Naive thymus-derived CD4-positive, alpha-beta T cell (primary cell): ENCODE measurements at regions not wholly inside any gene's neighbourhood (a gene's known extent, or its start where the extent isn't known, plus 50 kb on each side); places are given as distances from the start of the nearest gene placed in this dataset.

Experiments used
- ATAC-seq: fragments of 150-1000 bp; cut with Tn5 transposase; 2 replicates; pipeline ENCODE4 v1.10.0; 2021; ENCODE audit warnings: mild to moderate bottlenecking, moderate library complexity
- CTCF ChIA-PET: fragments of 350-600 bp; sonication (Branson Sonifier 250); formaldehyde crosslinking; loops from one replicate; lab custom pipeline; 2021; ENCODE audit warnings: antibody characterized with exemption; lab: Charles Lee
- POLR2A ChIA-PET: fragments of 350-600 bp; sonication (Branson Sonifier 250); formaldehyde crosslinking; loops from one replicate; lab custom pipeline; 2021; ENCODE audit warnings: antibody characterized with exemption, inconsistent platforms; lab: Charles Lee
- DNase-seq, 9 donors: peaks; one replicate each; pipeline versions ENCODE4 v3.0.0 to v3.0.0-alpha.2; 2020 to 2022; ENCODE audit warnings: mixed read lengths in 1 of 9
- H3K27ac ChIP-seq: one replicate; pipeline ENCODE4 v1.7.0; 2013; ENCODE audit warnings: mild to moderate bottlenecking, low read depth, low read length, moderate library complexity
- H3K27me3 ChIP-seq, 2 donors: one replicate each; pipeline ENCODE4 v1.7.0; 2013; ENCODE audit warnings: low read length in 2 of 2, mild to moderate bottlenecking in 2 of 2, moderate library complexity in 2 of 2; ENCODE audit not compliant: control insufficient read depth in 2 of 2, insufficient read depth in 2 of 2
- H3K36me3 ChIP-seq, 3 experiments: 1 replicate in 2 of 3; 2 replicates in 1 of 3; pipeline ENCODE4 v1.7.0; 2013; ENCODE audit warnings: low read length in 3 of 3, mild to moderate bottlenecking in 3 of 3, moderate library complexity in 1 of 3; ENCODE audit not compliant: insufficient read depth in 3 of 3, control insufficient read depth in 2 of 3
- H3K4me1 ChIP-seq, 2 donors: one replicate each; pipeline ENCODE4 v1.7.0; 2013; ENCODE audit warnings: low read length in 2 of 2, mild to moderate bottlenecking in 2 of 2, moderate library complexity in 1 of 2; ENCODE audit not compliant: control insufficient read depth in 2 of 2, insufficient read depth in 2 of 2
- H3K4me3 ChIP-seq: 2 replicates; pipeline ENCODE4 v1.7.0; 2013; ENCODE audit warnings: mild to moderate bottlenecking, low read length
- H3K9me3 ChIP-seq, 3 experiments: 1 replicate in 2 of 3; 2 replicates in 1 of 3; pipeline ENCODE4 v1.7.0; 2013; ENCODE audit warnings: low read length in 3 of 3; ENCODE audit not compliant: control insufficient read depth in 2 of 3
- H3K27ac Mint-ChIP-seq, 9 donors: one replicate each; pipeline ENCODE4 v1.8.0; 2020 to 2022; ENCODE audit warnings: mixed read lengths in 9 of 9, mild to moderate bottlenecking in 8 of 9, moderate library complexity in 5 of 9, inconsistent platforms in 2 of 9
- H3K27me3 Mint-ChIP-seq, 5 donors: one replicate each; pipeline ENCODE4 v1.8.0; 2021 to 2022; ENCODE audit warnings: mixed read lengths in 5 of 5, mild to moderate bottlenecking in 1 of 5
- H3K36me3 Mint-ChIP-seq, 5 donors: one replicate each; pipeline ENCODE4 v1.8.0; 2020 to 2022; ENCODE audit warnings: mixed read lengths in 5 of 5, mild to moderate bottlenecking in 3 of 5, inconsistent platforms in 1 of 5
- H3K4me1 Mint-ChIP-seq, 7 donors: one replicate each; pipeline ENCODE4 v1.8.0; 2020 to 2022; ENCODE audit warnings: mixed read lengths in 7 of 7, mild to moderate bottlenecking in 3 of 7, inconsistent platforms in 1 of 7
- H3K4me3 Mint-ChIP-seq, 10 donors: one replicate each; pipeline ENCODE4 v1.8.0; 2020 to 2022; ENCODE audit warnings: mild to moderate bottlenecking in 10 of 10, mixed read lengths in 10 of 10, moderate library complexity in 6 of 10, inconsistent platforms in 2 of 10
- H3K9me3 Mint-ChIP-seq, 11 donors: one replicate each; pipeline ENCODE4 v1.8.0; 2020 to 2022; ENCODE audit warnings: mixed read lengths in 11 of 11, mild to moderate bottlenecking in 4 of 11, inconsistent platforms in 1 of 11, moderate library complexity in 1 of 11
- intact Hi-C, 2 donors: fragments of 100-400 bp; cut with micrococcal nuclease; formaldehyde crosslinking; loops; one replicate each; pipeline ENCODE4 v1.15.1; 2023

DNA sequence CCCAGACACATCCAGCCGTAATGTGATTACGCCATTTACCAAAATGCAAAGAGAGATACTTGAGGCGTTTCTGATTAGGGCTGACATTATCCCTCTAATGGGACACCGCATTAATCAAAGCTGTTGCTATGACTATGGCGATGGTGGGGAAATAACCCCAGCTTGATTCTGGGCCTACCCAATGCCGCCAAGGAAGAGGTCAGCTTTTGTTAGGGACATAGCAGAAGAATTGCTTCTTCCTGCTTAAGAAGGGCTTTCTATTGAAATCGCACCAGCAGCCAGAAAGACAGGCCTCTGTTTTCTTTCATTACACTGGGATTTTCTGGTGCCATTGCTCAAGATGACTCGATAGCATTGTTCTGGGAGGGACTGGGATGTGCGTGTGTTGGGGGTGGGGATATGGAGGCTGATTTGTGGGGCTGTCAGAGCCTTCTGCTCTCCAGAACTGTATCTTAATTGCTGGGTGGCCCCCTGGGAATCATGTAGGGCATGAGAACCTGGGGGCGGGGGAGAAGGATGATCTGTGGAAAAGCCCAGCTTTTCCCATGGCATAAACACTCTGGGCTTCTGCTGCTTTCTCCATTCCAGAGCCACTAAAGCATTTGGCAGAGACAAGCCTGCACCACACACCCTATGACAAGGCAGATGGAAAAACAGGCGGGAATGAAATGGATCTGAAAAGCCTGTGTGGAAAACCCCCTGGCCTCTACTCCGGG lies 106.5 kb upstream of the RAD23B start:
- Mint-ChIP-seq H3K36me3 (peaks cover 0 to 4% (median 0%) of the 10 kb centered on the region in 5 donors), H3K27me3 (peaks cover 6 to 27% (median 20%) of the 10 kb centered on the region in 5 donors), H3K4me1 (peaks cover 0 to 22% (median 0%) of the 10 kb centered on the region in 7 donors), H3K4me3 (no peak overlapping the region), H3K27ac (no peak overlapping the region), H3K9me3 (peaks cover 0 to 6% (median 3%) of the 10 kb centered on the region in 11 donors)
- Histone ChIP-seq H3K36me3 (no peaks in the 10 kb centered on the region), H3K27me3 (no peaks in the 10 kb centered on the region), H3K27ac (no peak overlapping the region), H3K9me3 (peaks cover 0 to under 1% (median 0%) of the 10 kb centered on the region in 3 experiments), H3K4me3 (no peak overlapping the region), H3K4me1 (no peaks in the 10 kb centered on the region)
- CTCF ChIA-PET: no interaction called here
- POLR2A ChIA-PET: no interaction called here
- DNase-seq (no peak), ATAC-seq (no peak)
- intact Hi-C loops: no loop called here

DNA sequence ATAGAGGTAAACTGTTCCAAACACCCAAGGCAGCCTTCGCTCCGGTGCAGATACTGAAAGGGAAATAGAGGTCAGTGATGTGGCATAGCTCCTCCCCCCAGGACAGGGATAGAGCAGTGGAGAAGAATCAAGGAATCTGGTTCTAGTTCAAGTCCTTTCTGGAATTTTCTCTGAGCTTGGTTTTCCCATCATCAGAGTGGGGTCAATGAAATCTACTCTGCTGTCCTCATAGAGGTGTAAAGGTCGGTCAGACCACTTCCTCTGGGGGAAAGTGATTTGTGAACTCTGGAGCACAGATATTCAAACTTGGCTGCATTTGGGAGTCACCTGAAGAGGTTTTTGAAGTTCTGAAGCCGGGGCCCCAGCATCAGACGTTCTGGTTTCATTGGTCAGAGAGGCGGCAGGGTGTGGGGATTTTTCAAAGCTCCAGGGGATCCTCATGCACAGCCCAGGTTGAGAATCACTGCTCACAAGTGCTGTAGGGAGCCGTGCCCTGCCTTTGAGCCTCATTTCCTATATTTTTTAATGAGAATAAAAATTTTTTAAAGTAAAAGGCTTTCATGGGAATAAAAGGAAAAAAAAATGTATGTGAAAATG lies 105.7 kb upstream of the RAD23B start:
- peaks cover 9 to 34% (median 20%) of the 10 kb centered on the region in 5 donors for H3K27me3 Mint-ChIP-seq
- H3K36me3 Mint-ChIP-seq: peaks cover 0 to 4% (median 0%) of the 10 kb centered on the region in 5 donors
- Histone ChIP-seq H3K36me3 (no peaks in the 10 kb centered on the region), H3K27ac (no peak overlapping the region), H3K4me3 (no peak overlapping the region), H3K9me3 (peaks cover 0 to 7% (median 0%) of the 10 kb centered on the region in 3 experiments), H3K27me3 (no peaks in the 10 kb centered on the region), H3K4me1 (no peaks in the 10 kb centered on the region)
- DNase-seq (no peak), ATAC-seq (no peak)
- CTCF ChIA-PET: interaction anchor here (1.0 kb wide), 1 partner anchor 8 kb away, joined by 4 read pairs; no protein-coding TSS in a partner anchor
- POLR2A ChIA-PET: no interaction called here
- no peak overlapping the region for H3K4me3 Mint-ChIP-seq
- intact Hi-C loops: no loop called here
- H3K4me1 Mint-ChIP-seq: peaks cover 0 to 19% (median 0%) of the 10 kb centered on the region in 7 donors
- H3K27ac Mint-ChIP-seq: no peak overlapping the region
- H3K9me3 Mint-ChIP-seq: peaks cover 1 to 12% (median 5%) of the 10 kb centered on the region in 11 donors

DNA sequence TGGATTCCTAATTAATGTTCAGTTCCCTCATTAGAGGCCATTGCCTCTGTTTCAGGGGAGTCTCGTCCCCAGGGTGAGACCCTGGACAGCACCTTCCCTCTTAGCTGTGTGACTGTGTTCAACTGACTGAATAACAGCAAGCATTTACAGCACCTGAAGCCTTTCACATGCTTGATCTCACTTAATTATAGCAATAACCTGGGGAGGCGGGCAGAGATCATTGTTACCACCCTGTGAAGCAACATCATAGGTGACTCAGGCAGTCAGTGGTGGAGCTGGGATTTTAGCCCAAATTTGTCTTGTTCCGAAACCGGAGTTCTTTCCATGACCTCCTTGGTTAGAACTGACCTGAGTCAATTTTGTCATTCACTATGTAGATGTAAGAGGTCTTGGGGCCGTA lies 105.2 kb upstream of the RAD23B start:
- Mint-ChIP-seq H3K27me3 (peaks cover 11 to 40% (median 20%) of the 10 kb centered on the region in 5 donors), H3K36me3 (peaks cover 0 to 5% (median 0%) of the 10 kb centered on the region in 5 donors)

DNA sequence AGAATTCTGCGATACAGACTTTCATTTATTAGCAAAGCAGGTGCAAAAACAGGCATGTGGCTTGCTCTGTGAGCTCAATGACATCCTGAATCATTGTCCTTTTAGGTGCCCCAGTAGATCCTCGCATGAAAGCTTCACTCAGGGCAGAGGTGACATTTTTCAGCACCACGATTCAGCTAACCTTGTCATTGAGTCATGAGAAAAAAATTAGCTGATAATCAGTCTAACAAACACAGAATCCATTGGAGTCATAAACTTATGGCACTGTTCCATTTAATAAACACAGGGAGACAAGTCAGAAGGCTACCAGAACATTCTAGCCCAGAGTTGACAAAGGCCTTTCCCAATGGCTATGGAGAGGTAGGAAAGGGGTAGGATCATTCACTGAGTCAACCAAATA lies 104.8 kb upstream of the RAD23B start:
- H3K4me3 Mint-ChIP-seq: no peak overlapping the region
- POLR2A ChIA-PET: no interaction called here
- peaks cover 14 to 44% (median 25%) of the 10 kb centered on the region in 5 donors for H3K27me3 Mint-ChIP-seq
- no peaks in the 10 kb centered on the region for H3K4me1 ChIP-seq
- H3K27me3 ChIP-seq: no peaks in the 10 kb centered on the region
- intact Hi-C loops: no loop called here
- ATAC-seq (no peak), DNase-seq (no peak)
- peaks cover 0 to 12% (median 0%) of the 10 kb centered on the region in 3 experiments for H3K9me3 ChIP-seq
- H3K4me1 Mint-ChIP-seq: peaks cover 0 to 13% (median 0%) of the 10 kb centered on the region in 7 donors
- H3K4me3 ChIP-seq: no peak overlapping the region
- H3K36me3 Mint-ChIP-seq: peaks cover 0 to 9% (median 0%) of the 10 kb centered on the region in 5 donors
- CTCF ChIA-PET: no interaction called here
- no peaks in the 10 kb centered on the region for H3K36me3 ChIP-seq
- no peak overlapping the region for H3K27ac ChIP-seq
- H3K9me3 Mint-ChIP-seq: peaks cover 3 to 21% (median 10%) of the 10 kb centered on the region in 11 donors
- H3K27ac Mint-ChIP-seq: no peak overlapping the region

More for the DNA sequence above, 105.2 kb upstream of the RAD23B start:
- H3K9me3 Mint-ChIP-seq: peaks cover 3 to 17% (median 7%) of the 10 kb centered on the region in 11 donors
- peaks cover 0 to 14% (median 0%) of the 10 kb centered on the region in 7 donors for H3K4me1 Mint-ChIP-seq
- no peak for ATAC-seq
- H3K27ac Mint-ChIP-seq: no peak overlapping the region
- peaks cover 0 to 8% (median 0%) of the 10 kb centered on the region in 3 experiments for H3K9me3 ChIP-seq
- POLR2A ChIA-PET: no interaction called here
- no peaks in the 10 kb centered on the region for H3K27me3 ChIP-seq
- no peaks in the 10 kb centered on the region for H3K4me1 ChIP-seq
- CTCF ChIA-PET: interaction anchor here (1.0 kb wide), 1 partner anchor 8 kb away, joined by 4 read pairs; no protein-coding TSS in a partner anchor
- intact Hi-C loops: no loop called here
- no peak for DNase-seq
- no peaks in the 10 kb centered on the region for H3K36me3 ChIP-seq
- no peak overlapping the region for H3K4me3 ChIP-seq
- no peak overlapping the region for H3K4me3 Mint-ChIP-seq
- no peak overlapping the region for H3K27ac ChIP-seq

DNA sequence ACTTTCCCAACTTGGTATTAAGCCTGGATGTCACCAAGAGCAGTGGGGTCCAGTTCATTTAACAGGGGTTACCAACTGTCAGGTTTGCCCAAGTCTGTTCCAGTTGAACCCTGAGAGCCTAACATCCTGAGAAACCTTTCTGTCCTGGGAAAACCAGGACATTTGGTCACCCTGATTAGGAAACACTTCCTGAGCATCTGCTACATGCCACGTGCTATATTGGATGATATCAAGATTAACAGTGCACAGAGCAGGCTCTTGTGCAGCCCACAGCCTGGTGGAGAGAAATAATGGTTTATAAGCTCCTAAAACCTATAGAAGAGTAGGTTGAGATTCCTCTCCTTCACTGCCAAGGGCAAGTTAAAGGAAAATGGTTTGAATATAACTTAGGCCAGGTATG lies 102.9 kb upstream of the RAD23B start:
- no peak overlapping the region for H3K4me3 Mint-ChIP-seq
- intact Hi-C loops: no loop called here
- DNase-seq (no peak), ATAC-seq (no peak)
- no peak overlapping the region for H3K4me3 ChIP-seq
- POLR2A ChIA-PET: no interaction called here
- no peaks in the 10 kb centered on the region for H3K36me3 ChIP-seq
- H3K27me3 ChIP-seq: no peaks in the 10 kb centered on the region
- H3K9me3 Mint-ChIP-seq: peaks cover 5 to 36% (median 18%) of the 10 kb centered on the region in 11 donors
- H3K4me1 Mint-ChIP-seq: peaks cover 0 to 4% (median 0%) of the 10 kb centered on the region in 7 donors
- H3K27ac Mint-ChIP-seq: no peak overlapping the region
- H3K27me3 Mint-ChIP-seq: peaks cover 27 to 53% (median 40%) of the 10 kb centered on the region in 5 donors
- peaks cover 0 to 14% (median 0%) of the 10 kb centered on the region in 5 donors for H3K36me3 Mint-ChIP-seq
- H3K27ac ChIP-seq: no peak overlapping the region
- CTCF ChIA-PET: no interaction called here
- H3K4me1 ChIP-seq: no peaks in the 10 kb centered on the region
- peaks cover 0 to 16% (median 0%) of the 10 kb centered on the region in 3 experiments for H3K9me3 ChIP-seq

DNA sequence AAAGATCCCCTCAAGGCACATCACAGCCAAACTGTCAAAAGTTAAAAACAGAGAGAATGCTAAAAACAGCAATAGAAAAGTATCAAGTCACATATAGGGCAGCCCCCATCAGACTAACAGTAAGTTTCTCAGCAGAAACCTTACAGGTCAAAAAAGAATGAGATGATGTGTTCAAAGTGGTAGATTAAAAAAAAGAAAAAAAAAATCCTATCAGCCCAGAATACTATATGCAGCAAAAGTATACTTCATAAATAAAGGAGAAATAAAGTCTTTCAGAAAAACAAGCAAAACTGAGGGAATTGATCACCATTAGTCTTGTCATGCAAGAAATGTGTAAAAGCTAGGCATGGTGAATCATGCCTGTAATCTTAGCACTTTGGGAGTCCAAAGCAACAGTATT lies 99.9 kb upstream of the RAD23B start:
- Mint-ChIP-seq H3K36me3 (peaks cover 0 to 14% (median 0%) of the 10 kb centered on the region in 5 donors), H3K9me3 (peaks cover 5 to 36% (median 21%) of the 10 kb centered on the region in 11 donors), H3K4me1 (no peaks in the 10 kb centered on the region), H3K27ac (no peak overlapping the region), H3K4me3 (no peak overlapping the region), H3K27me3 (peaks cover 38 to 55% (median 44%) of the 10 kb centered on the region in 5 donors)
- DNase-seq (no peak), ATAC-seq (no peak)
- no peaks in the 10 kb centered on the region for H3K4me1 ChIP-seq
- ChIA-PET CTCF (no interaction called here), POLR2A (interaction anchor here (0.6 kb wide), 1 partner anchor 156 kb away, joined by 4 read pairs; no protein-coding TSS in a partner anchor)
- H3K27ac ChIP-seq: no peak overlapping the region
- intact Hi-C loops: no loop called here
- H3K36me3 ChIP-seq: no peaks in the 10 kb centered on the region
- peaks cover 0 to 16% (median 0%) of the 10 kb centered on the region in 3 experiments for H3K9me3 ChIP-seq
- no peaks in the 10 kb centered on the region for H3K27me3 ChIP-seq
- no peak overlapping the region for H3K4me3 ChIP-seq
